Bronchial epithelial cell (primary cell): ENCODE measurements at regions not wholly inside any gene's neighbourhood (a gene's known extent, or its start where the extent isn't known, plus 50 kb on each side); places are given as distances from the start of the nearest gene placed in this dataset.

Source experiments
- DNase-seq: peaks from one replicate; pipeline ENCODE4 v3.0.0-alpha.2; 2010; ENCODE audit warnings: low read depth
- FAIRE-seq: peaks from 2 replicates; lab custom pipeline; 2011; peaks lifted over from hg19 to GRCh38; lab: Jason Lieb, UNC
- H3K27me3 ChIP-seq: 2 replicates; pipeline ENCODE4 v1.5.1; 2011; ENCODE audit warnings: low read length; ENCODE audit not compliant: control insufficient read depth, insufficient read depth
- H3K36me3 ChIP-seq: 2 replicates; pipeline ENCODE4 v1.5.1; 2011; ENCODE audit warnings: low read length; ENCODE audit not compliant: control insufficient read depth, insufficient read depth
- H3K4me3 ChIP-seq: 2 replicates; pipeline ENCODE4 v1.5.1; 2011; ENCODE audit warnings: mild to moderate bottlenecking, low read depth, low read length, control low read depth
- CTCF ChIP-seq: IDR thresholded peaks from 2 replicates; pipeline ENCODE4 v1.5.1; 2011; ENCODE audit warnings: mild to moderate bottlenecking, moderate library complexity, low read length, control low read depth, inconsistent platforms; ENCODE audit not compliant: insufficient read depth, severe bottlenecking

GRCh38 chr11:92141159-92141558, 83.5 kb upstream of the FAT3 start:
- DNase-seq (no peak), FAIRE-seq (no peak)
- Histone ChIP-seq H3K4me3 (no peak overlapping the region), H3K36me3 (no peaks in the 10 kb centered on the region), H3K27me3 (no peaks in the 10 kb centered on the region)
- TF ChIP-seq CTCF, result no peak

- H3K4me3 ChIP-seq, result no peak overlapping the region
- DNase-seq, result no peak
- no peaks in the 10 kb centered on the region for H3K36me3 ChIP-seq
- FAIRE-seq, result no peak
- no peak for TF ChIP-seq CTCF
- no peaks in the 10 kb centered on the region for H3K27me3 ChIP-seq
These were observed 84.6 kb upstream of the FAT3 start for GRCh38 chr11:92140021-92140420.

- no peaks in the 10 kb centered on the region for H3K27me3 ChIP-seq
- no peak overlapping the region for H3K4me3 ChIP-seq
- DNase-seq (no peak), FAIRE-seq (no peak)
- TF ChIP-seq CTCF, result no peak
- no peaks in the 10 kb centered on the region for H3K36me3 ChIP-seq
These were observed 86.3 kb upstream of the FAT3 start for GRCh38 chr11:92138296-92138695.

- FAIRE-seq, result no peak
- no peak for TF ChIP-seq CTCF
These were observed 86.9 kb upstream of the FAT3 start for GRCh38 chr11:92137747-92138146.

GRCh38 chr11:92136797-92137196, 87.8 kb upstream of the FAT3 start:
- peak; percentile 33 for DNase-seq
- H3K27me3 ChIP-seq, result no peaks in the 10 kb centered on the region
- peak; percentile 17 for TF ChIP-seq CTCF
- H3K4me3 ChIP-seq, result no peak overlapping the region
- no peak for FAIRE-seq
- no peaks in the 10 kb centered on the region for H3K36me3 ChIP-seq

More at GRCh38 chr11:92137747-92138146, 86.9 kb upstream of the FAT3 start:
- no peaks in the 10 kb centered on the region for H3K36me3 ChIP-seq
- no peak for DNase-seq
- no peak overlapping the region for H3K4me3 ChIP-seq
- no peaks in the 10 kb centered on the region for H3K27me3 ChIP-seq

GRCh38 chr11:92131289-92131865, 93.2 kb upstream of the FAT3 start:
- H3K27me3 ChIP-seq, result no peaks in the 10 kb centered on the region
- no peaks in the 10 kb centered on the region for H3K36me3 ChIP-seq
- TF ChIP-seq CTCF, result no peak
- FAIRE-seq (peak; percentile 36), DNase-seq (peak; percentile 99)
- no peak overlapping the region for H3K4me3 ChIP-seq
